ENCODE measurements at regions not wholly inside any gene's neighbourhood (a gene's known extent, or its start where the extent isn't known, plus 50 kb on each side); places are given as distances from the start of the nearest gene placed in this dataset.

DNA sequence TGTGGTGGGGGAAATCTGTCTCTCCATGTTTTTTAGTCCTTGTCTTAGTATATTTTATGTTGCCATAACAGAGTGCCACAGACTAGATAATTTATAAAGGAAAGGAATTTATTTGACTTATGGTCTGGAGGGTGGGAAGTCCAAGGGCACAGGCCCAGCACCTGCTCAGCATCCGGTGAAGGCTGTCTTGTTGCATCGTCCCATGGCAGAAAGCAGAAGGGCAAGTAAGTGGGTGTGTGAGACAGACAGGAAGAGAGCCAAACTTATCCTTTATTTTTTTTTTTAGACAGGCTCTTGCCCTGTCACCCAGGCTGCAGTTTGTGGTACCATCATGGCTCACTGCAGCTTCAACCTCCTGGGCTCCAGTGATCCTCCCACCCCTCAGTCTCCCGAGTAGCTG, 98.1 kb downstream of the HS1BP3 start:
- DNase-seq (ENCODE audit: low spot score), result no peak
- no peak for TF ChIP-seq CTCF (IDR thresholded peaks at IDR 0.05; ENCODE audit: borderline replicate concordance, control extremely low read depth, extremely low read depth, insufficient read depth, missing control alignments)
- in situ Hi-C loops (cut with MboI; ENCODE audit: low sequenced_read_pairs, unreplicated experiment), result no loop called here

DNA sequence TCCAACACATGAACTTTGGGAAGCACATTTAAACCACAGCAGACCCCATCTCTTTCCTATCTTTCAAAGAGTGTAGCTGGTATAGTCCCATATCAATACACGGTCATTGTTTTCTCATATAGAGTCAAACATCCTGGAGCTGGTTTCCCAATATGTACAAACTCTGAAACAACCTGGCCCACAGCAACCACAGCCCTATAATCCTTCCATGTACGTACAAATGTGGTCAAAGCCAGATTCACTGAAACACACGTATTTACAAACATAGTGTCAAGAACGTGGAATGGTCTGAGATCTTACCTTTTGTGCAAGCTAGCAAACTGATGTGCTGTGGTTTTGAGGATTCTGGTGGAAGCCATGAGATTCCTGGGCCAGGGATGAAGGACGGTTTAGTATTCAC, 97.3 kb downstream of the HS1BP3 start:
- in situ Hi-C loops (cut with MboI; ENCODE audit: low sequenced_read_pairs, unreplicated experiment), result no loop called here
- no peak for DNase-seq (ENCODE audit: low spot score)
- no peak for TF ChIP-seq CTCF (IDR thresholded peaks at IDR 0.05; ENCODE audit: borderline replicate concordance, control extremely low read depth, extremely low read depth, insufficient read depth, missing control alignments)

DNA sequence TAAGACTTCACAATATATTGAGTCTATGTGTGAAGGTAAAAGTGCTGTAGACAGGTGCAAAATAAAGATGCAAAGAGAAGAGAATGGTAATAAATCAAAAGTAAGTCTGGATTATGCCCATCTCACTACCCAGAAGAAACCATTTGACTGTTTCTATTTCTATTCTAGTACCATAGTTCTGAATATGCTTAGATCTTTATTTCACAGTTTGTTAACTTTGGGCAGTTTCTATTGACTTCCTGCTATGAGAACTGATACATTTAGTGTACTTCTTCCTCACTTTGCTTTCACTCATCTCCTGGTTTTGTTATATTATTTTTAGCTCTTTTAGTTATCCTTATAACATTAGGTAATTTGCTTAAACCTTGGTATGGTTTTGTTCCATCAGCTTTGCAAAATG, 94.9 kb downstream of the HS1BP3 start:
- TF ChIP-seq CTCF (IDR thresholded peaks at IDR 0.05; ENCODE audit: borderline replicate concordance, control extremely low read depth, extremely low read depth, insufficient read depth, missing control alignments), result no peak
- in situ Hi-C loops (cut with MboI; ENCODE audit: low sequenced_read_pairs, unreplicated experiment), result no loop called here

DNA sequence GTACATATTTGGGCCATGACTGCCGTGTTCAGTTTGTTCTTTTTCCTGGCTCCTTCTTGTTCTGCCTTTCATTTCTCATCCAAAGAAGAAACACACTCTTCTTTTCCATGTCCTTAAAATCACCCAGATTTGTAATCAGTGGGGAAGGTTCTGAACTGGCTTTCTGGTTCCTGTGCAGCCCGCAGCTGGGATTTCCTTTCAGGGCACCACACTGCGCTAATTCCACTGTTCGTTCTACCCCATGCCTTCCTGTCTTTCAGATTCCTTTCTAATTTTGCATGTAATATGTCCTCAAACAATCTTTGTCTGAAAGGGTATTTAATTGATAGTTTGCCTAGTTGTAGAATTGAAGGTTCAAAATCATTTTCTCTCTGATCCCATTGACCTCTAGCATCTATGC, 94.1 kb downstream of the HS1BP3 start:
- in situ Hi-C loops (cut with MboI; ENCODE audit: low sequenced_read_pairs, unreplicated experiment), result no loop called here
- TF ChIP-seq CTCF (IDR thresholded peaks at IDR 0.05; ENCODE audit: borderline replicate concordance, control extremely low read depth, extremely low read depth, insufficient read depth, missing control alignments), result no peak
- no peak for DNase-seq (ENCODE audit: low spot score)

More for the DNA sequence above, 94.9 kb downstream of the HS1BP3 start:
- no peak for DNase-seq (ENCODE audit: low spot score)

DNA sequence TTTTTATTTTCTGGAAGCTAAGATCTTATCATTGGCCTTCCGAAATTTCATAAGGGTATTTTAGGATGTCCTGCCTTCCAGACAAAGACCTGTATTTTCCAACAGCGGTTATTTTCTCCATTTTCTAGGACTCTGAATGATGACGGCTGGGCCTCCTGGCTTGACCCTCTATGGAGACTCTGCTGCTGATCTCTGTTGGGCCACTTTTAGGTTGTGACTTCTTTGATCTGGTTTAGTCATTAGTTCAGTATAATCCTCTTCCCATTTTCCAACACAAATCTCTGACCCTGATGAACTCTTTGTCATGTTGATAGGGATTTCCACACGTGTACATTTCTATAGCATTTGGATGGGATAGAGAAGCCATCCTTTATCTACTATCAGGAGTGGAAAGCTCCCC, 93.7 kb downstream of the HS1BP3 start:
- in situ Hi-C loops (cut with MboI; ENCODE audit: low sequenced_read_pairs, unreplicated experiment), result no loop called here
- DNase-seq (ENCODE audit: low spot score), result no peak
- TF ChIP-seq CTCF (IDR thresholded peaks at IDR 0.05; ENCODE audit: borderline replicate concordance, control extremely low read depth, extremely low read depth, insufficient read depth, missing control alignments), result no peak

DNA sequence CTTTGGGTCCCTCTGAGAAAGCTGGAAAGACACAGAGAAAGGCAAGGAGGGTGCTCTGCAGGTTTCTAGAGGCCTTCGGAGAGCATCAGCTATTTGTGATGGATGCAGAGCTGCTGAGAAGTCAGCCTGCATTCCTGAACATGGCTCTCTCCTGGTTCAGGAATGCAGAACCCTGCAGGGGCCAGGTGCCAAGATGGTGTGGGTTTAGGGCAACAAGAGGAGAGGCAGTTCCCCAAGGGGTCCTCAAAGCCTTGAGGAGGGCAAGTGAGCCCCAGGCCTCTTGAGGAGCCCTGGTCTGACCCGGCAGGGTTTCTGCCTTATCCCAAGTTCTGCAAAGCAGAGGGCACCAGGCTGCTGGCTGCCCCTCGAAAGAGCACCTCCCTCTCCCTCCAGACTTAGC, 93.3 kb downstream of the HS1BP3 start:
- DNase-seq (ENCODE audit: low spot score), result no peak
- in situ Hi-C loops (cut with MboI; ENCODE audit: low sequenced_read_pairs, unreplicated experiment), result no loop called here
- TF ChIP-seq CTCF (IDR thresholded peaks at IDR 0.05; ENCODE audit: borderline replicate concordance, control extremely low read depth, extremely low read depth, insufficient read depth, missing control alignments), result no peak
